ENCODE measurements at regions not wholly inside any gene's neighbourhood (a gene's known extent, or its start where the extent isn't known, plus 50 kb on each side); places are given as distances from the start of the nearest gene placed in this dataset.
"Not testable (repeated sequence)": the region's sequence is repeated elsewhere in the genome, so short reads cannot be mapped to it uniquely, and the experiment has no call there.

DNA sequence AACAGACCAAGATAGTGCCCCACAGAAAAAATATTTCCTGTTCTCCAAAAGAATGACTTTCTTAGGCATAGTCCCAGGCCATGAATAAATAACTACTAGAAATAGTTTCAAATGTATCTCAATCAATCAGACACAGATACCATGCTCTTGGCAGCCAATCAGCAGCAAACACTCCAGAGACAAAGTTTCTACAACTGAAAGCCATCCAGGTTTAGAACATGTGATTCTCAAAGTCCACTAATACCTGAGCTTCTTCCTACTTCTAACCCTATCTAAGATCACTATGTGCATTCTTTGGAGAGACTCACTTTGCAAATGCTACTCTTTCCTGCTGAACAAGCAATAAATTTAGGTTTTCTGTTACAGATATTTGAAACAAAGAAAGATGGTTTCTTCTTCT lies 425.8 kb upstream of the GRIN3A start:
- Histone ChIP-seq H3K4me3 (ENCODE audit: severe bottlenecking) (no peak overlapping the region), H3K27me3 (ENCODE audit: insufficient read depth, poor library complexity, severe bottlenecking) (peaks cover 2% of the 10 kb centered on the region), H3K27ac (ENCODE audit: poor library complexity, severe bottlenecking) (no peak overlapping the region), H3K36me3 (ENCODE audit: low read depth) (no peaks in the 10 kb centered on the region), H3K9me3 (ENCODE audit: severe bottlenecking) (no peaks in the 10 kb centered on the region), H3K4me1 (ENCODE audit: insufficient read depth, poor library complexity, severe bottlenecking) (no peaks in the 10 kb centered on the region)
- no peak for DNase-seq (ENCODE audit: low spot score)
- TF ChIP-seq, protein P1, sequence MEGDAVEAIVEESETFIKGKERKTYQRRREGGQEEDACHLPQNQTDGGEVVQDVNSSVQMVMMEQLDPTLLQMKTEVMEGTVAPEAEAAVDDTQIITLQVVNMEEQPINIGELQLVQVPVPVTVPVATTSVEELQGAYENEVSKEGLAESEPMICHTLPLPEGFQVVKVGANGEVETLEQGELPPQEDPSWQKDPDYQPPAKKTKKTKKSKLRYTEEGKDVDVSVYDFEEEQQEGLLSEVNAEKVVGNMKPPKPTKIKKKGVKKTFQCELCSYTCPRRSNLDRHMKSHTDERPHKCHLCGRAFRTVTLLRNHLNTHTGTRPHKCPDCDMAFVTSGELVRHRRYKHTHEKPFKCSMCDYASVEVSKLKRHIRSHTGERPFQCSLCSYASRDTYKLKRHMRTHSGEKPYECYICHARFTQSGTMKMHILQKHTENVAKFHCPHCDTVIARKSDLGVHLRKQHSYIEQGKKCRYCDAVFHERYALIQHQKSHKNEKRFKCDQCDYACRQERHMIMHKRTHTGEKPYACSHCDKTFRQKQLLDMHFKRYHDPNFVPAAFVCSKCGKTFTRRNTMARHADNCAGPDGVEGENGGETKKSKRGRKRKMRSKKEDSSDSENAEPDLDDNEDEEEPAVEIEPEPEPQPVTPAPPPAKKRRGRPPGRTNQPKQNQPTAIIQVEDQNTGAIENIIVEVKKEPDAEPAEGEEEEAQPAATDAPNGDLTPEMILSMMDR (IDR thresholded peaks at IDR 0.05; ENCODE audit: poor library complexity, severe bottlenecking): no peak
- ATAC-seq (ENCODE audit: low read depth): no peak

- not testable (repeated sequence) for H3K4me1 ChIP-seq (ENCODE audit: insufficient read depth, poor library complexity, severe bottlenecking); ATAC-seq (ENCODE audit: low read depth); DNase-seq (ENCODE audit: low spot score); H3K27me3 ChIP-seq (ENCODE audit: insufficient read depth, poor library complexity, severe bottlenecking); H3K9me3 ChIP-seq (ENCODE audit: severe bottlenecking); H3K4me3 ChIP-seq (ENCODE audit: severe bottlenecking); H3K27ac ChIP-seq (ENCODE audit: poor library complexity, severe bottlenecking); H3K36me3 ChIP-seq (ENCODE audit: low read depth)
These were observed 414.6 kb upstream of the GRIN3A start for GRCh38 chr9:102153081-102153480.

GRCh38 chr9:102135768-102136167 lies 397.3 kb upstream of the GRIN3A start:
- ATAC-seq (ENCODE audit: low read depth): no peak
- Histone ChIP-seq H3K36me3 (ENCODE audit: low read depth) (no peaks in the 10 kb centered on the region), H3K4me1 (ENCODE audit: insufficient read depth, poor library complexity, severe bottlenecking) (no peaks in the 10 kb centered on the region), H3K9me3 (ENCODE audit: severe bottlenecking) (no peaks in the 10 kb centered on the region), H3K27me3 (ENCODE audit: insufficient read depth, poor library complexity, severe bottlenecking) (no peaks in the 10 kb centered on the region), H3K4me3 (ENCODE audit: severe bottlenecking) (no peak overlapping the region), H3K27ac (ENCODE audit: poor library complexity, severe bottlenecking) (no peak overlapping the region)
- no peak for DNase-seq (ENCODE audit: low spot score)
- TF ChIP-seq, protein P1 (IDR thresholded peaks at IDR 0.05; ENCODE audit: poor library complexity, severe bottlenecking): no peak

- Histone ChIP-seq H3K4me1 (ENCODE audit: insufficient read depth, poor library complexity, severe bottlenecking) (no peaks in the 10 kb centered on the region), H3K36me3 (ENCODE audit: low read depth) (no peaks in the 10 kb centered on the region), H3K4me3 (ENCODE audit: severe bottlenecking) (no peak overlapping the region), H3K27me3 (ENCODE audit: insufficient read depth, poor library complexity, severe bottlenecking) (no peaks in the 10 kb centered on the region), H3K27ac (ENCODE audit: poor library complexity, severe bottlenecking) (no peak overlapping the region), H3K9me3 (ENCODE audit: severe bottlenecking) (no peaks in the 10 kb centered on the region)
- ATAC-seq (ENCODE audit: low read depth) (no peak), DNase-seq (ENCODE audit: low spot score) (no peak)
- TF ChIP-seq, protein P1 (IDR thresholded peaks at IDR 0.05; ENCODE audit: poor library complexity, severe bottlenecking): no peak
These were observed 386.0 kb upstream of the GRIN3A start for GRCh38 chr9:102124465-102124864.

GRCh38 chr9:102114557-102114956 lies 376.1 kb upstream of the GRIN3A start:
- ATAC-seq (ENCODE audit: low read depth): no peak
- Histone ChIP-seq H3K9me3 (ENCODE audit: severe bottlenecking) (no peaks in the 10 kb centered on the region), H3K4me3 (ENCODE audit: severe bottlenecking) (no peak overlapping the region), H3K36me3 (ENCODE audit: low read depth) (no peaks in the 10 kb centered on the region), H3K4me1 (ENCODE audit: insufficient read depth, poor library complexity, severe bottlenecking) (no peaks in the 10 kb centered on the region), H3K27ac (ENCODE audit: poor library complexity, severe bottlenecking) (no peak overlapping the region), H3K27me3 (ENCODE audit: insufficient read depth, poor library complexity, severe bottlenecking) (no peaks in the 10 kb centered on the region)
- TF ChIP-seq, protein P1 (IDR thresholded peaks at IDR 0.05; ENCODE audit: poor library complexity, severe bottlenecking): no peak
- no peak for DNase-seq (ENCODE audit: low spot score)

Measured in RWPE2 (cell line).